ENCODE measurements at regions not wholly inside any gene's neighbourhood (a gene's known extent, or its start where the extent isn't known, plus 50 kb on each side); places are given as distances from the start of the nearest gene placed in this dataset.
"Not testable (repeated sequence)": the region's sequence is repeated elsewhere in the genome, so short reads cannot be mapped to it uniquely, and the experiment has no call there.

GRCh38 chr9:30250872-30251271 lies 2133.6 kb upstream of the ACO1 start:
- Mint-ChIP-seq H3K27me3 (ENCODE audit: low read depth) (no peaks in the 10 kb centered on the region), H3K36me3 (ENCODE audit: low read depth) (no peaks in the 10 kb centered on the region), H3K4me3 (no peak overlapping the region), H3K27ac (no peak overlapping the region), H3K4me1 (ENCODE audit: low read depth) (no peaks in the 10 kb centered on the region), H3K9me3 (no peaks in the 10 kb centered on the region)
- DNase-seq (ENCODE audit: low spot score): no peak

DNA sequence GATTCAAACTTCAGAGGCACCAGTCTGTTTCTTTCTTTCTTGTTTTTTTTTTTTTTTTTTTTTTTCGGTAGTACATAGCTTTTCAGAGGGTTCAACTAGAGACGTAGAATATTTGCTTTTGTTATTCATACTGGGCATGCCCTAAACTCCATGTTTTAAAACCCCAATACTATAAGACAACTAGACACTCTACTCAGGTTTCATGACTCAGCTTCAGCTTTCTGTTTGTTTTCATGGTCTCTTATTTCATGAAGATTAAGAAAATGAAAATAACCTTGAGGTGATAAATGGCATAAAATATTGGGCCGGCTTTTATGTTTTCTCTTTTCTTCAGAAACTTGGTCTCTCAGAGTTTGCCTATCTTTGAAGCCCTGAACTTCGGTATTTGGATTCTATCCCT lies 2126.3 kb upstream of the ACO1 start:
- no peak for DNase-seq (ENCODE audit: low spot score)
- no peak overlapping the region for H3K4me3 Mint-ChIP-seq
- H3K27me3 Mint-ChIP-seq (ENCODE audit: low read depth): no peaks in the 10 kb centered on the region
- H3K36me3 Mint-ChIP-seq (ENCODE audit: low read depth): no peaks in the 10 kb centered on the region
- peaks cover 7% of the 10 kb centered on the region for H3K9me3 Mint-ChIP-seq
- H3K27ac Mint-ChIP-seq: no peak overlapping the region
- H3K4me1 Mint-ChIP-seq (ENCODE audit: low read depth): no peaks in the 10 kb centered on the region

DNA sequence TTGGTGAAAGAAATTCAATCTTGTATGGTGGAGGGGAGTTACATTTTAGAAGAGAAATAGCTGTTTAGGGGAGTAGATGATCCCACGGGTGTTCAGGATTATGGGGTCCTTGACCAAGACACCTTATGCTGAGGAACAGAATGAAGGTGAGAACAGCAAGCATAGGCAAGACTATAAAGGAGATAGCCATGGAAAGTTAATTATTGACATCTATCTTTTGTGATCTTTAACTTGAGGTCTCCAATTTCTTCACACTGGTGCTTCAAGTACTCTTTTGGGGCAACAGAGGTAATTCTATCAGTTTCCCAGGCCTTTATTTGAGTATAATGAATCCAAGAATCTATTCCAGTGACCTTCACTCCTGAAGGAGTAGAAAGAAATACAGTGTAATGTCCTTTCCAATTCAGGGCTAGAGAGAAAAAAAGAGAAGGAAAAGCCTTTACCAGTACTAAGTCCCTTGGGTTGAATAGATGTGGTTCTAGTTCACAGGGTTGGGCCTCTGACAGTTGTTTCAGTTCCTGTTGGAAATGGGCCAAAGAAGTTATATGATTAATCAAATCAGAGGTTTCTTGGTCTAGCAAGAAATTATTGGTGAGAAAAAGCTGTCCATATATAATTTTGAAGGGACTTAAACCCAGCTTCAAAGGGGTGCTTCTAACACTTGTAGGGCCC lies 2104.1 kb upstream of the ACO1 start:
- H3K27me3 Mint-ChIP-seq (ENCODE audit: low read depth): no peaks in the 10 kb centered on the region
- no peaks in the 10 kb centered on the region for H3K4me1 Mint-ChIP-seq (ENCODE audit: low read depth)
- no peak for DNase-seq (ENCODE audit: low spot score)
- no peak overlapping the region for H3K4me3 Mint-ChIP-seq
- H3K27ac Mint-ChIP-seq: no peak overlapping the region
- peaks cover 4% of the 10 kb centered on the region for H3K9me3 Mint-ChIP-seq
- H3K36me3 Mint-ChIP-seq (ENCODE audit: low read depth): no peaks in the 10 kb centered on the region

DNA sequence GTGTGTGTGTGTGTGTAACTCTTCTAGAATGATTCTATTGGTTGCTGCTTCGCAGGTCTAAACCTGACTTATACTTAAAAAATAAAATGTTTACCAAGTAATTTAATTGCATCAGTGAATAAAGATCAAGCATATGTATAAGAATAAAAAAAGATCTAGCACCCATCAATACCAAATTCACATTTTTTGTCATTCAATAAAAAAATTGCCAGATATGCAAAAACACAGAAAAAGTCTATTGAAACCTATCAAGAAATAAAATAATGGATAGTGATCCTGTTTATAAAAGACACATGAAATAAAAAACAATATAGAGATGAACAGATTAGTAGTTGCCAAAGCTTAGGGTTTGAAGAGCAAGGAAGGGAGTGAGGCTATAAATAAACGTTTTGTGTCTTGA lies 2095.0 kb upstream of the ACO1 start:
- Mint-ChIP-seq H3K36me3 (ENCODE audit: low read depth) (no peaks in the 10 kb centered on the region), H3K4me1 (ENCODE audit: low read depth) (no peaks in the 10 kb centered on the region), H3K4me3 (no peak overlapping the region), H3K9me3 (no peaks in the 10 kb centered on the region), H3K27ac (no peak overlapping the region), H3K27me3 (ENCODE audit: low read depth) (no peaks in the 10 kb centered on the region)
- no peak for DNase-seq (ENCODE audit: low spot score)

GRCh38 chr9:30292026-30292425 lies 2092.4 kb upstream of the ACO1 start:
- H3K27ac Mint-ChIP-seq; DNase-seq (ENCODE audit: low spot score); H3K36me3 Mint-ChIP-seq (ENCODE audit: low read depth); H3K9me3 Mint-ChIP-seq; H3K4me3 Mint-ChIP-seq; H3K27me3 Mint-ChIP-seq (ENCODE audit: low read depth); H3K4me1 Mint-ChIP-seq (ENCODE audit: low read depth): not testable (repeated sequence)

GRCh38 chr9:30293231-30293630 lies 2091.2 kb upstream of the ACO1 start:
- no peak for DNase-seq (ENCODE audit: low spot score)
- Mint-ChIP-seq H3K4me3 (no peak overlapping the region), H3K9me3 (no peaks in the 10 kb centered on the region), H3K4me1 (ENCODE audit: low read depth) (no peaks in the 10 kb centered on the region), H3K36me3 (ENCODE audit: low read depth) (no peaks in the 10 kb centered on the region), H3K27me3 (ENCODE audit: low read depth) (no peaks in the 10 kb centered on the region), H3K27ac (no peak overlapping the region)

DNA sequence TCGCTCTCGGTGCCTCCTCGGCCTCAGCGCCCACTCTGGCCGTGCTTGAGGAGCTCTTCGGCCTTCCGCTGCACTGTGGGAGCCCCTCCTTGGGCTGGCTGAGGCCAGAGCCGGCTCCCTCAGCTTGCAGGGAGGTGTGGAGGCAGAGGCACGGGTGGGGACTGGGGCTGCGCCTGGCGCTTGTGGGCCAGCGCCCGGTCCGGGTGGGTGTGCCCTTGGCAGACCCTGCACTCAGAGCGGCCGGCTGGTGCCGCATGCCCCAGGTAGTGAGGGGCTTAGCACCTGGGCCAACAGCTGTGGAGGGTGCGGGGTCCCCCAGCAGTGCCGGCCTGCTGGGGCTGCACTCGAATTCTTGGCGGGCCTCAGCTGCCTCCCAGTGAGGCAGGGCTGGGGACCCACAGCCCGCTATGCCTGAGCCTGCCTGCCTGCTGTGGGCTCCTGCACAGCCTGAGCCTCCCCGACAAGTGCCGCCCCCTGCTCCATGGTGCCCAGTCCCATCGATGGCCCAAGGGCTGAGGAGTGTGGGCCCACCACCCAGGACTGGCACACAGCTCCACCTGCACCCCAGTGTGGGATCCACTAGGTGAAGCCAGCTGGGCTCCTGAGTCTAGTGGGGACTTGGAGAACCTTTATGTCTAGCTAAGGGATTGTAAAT lies 2085.2 kb upstream of the ACO1 start:
- Mint-ChIP-seq H3K9me3 (peaks cover 8% of the 10 kb centered on the region), H3K4me1 (ENCODE audit: low read depth) (no peaks in the 10 kb centered on the region), H3K27ac (no peak overlapping the region), H3K4me3 (no peak overlapping the region), H3K27me3 (ENCODE audit: low read depth) (no peaks in the 10 kb centered on the region), H3K36me3 (ENCODE audit: low read depth) (no peaks in the 10 kb centered on the region)
- no peak for DNase-seq (ENCODE audit: low spot score)

DNA sequence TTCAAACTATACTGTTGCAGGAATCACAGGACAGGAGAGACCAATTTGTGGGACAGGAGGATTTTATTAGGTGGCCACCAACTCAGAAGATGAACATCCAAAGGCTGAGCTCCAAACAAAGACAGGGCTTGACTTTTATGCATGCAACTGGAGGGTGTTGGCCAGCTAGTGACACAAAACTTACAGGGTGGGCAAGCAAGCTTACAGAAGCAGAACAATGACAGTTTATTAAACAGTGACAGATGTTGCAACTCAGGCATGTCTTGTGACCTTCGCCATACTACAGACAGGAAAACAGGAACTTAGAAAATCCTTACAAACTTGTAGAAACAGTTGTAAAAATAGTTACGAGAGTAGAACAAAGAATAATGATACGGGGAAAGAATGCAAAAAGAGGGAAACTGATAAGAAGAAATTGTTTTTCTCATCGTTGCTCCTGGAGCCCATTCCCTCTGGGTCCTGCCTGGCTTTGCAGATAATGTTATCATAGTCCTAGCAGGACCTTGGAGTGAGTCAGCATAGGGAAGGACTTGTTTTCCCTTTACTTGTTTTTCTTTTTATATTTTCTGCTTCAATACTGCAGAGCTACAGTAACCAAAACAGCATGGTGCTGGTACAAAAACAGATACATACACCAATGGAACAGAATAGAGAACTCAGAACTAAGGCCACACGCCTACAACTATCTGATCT lies 2083.0 kb upstream of the ACO1 start:
- Mint-ChIP-seq H3K4me3 (no peak overlapping the region), H3K27ac (no peak overlapping the region), H3K9me3 (peaks cover 14% of the 10 kb centered on the region), H3K36me3 (ENCODE audit: low read depth) (no peaks in the 10 kb centered on the region), H3K4me1 (ENCODE audit: low read depth) (no peaks in the 10 kb centered on the region), H3K27me3 (ENCODE audit: low read depth) (no peaks in the 10 kb centered on the region)
- no peak for DNase-seq (ENCODE audit: low spot score)

DNA sequence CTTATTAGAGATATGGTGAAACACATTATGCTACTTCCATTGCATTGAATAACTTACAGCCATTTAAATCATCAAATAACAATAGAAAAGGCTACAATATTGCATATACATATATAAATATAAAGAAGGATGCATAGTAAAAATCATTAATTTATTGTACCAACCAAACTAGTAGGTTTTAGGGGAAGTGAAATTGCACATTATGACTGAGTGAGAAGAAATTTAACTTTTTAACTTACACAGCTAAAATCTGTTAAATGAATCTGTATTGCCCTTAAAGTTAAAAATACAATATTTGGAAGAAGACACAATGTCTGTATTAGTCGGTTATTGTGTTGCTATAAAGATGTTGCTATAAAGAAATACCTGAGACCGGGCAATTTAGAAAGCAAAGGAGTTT lies 2073.7 kb upstream of the ACO1 start:
- H3K4me1 Mint-ChIP-seq (ENCODE audit: low read depth): no peaks in the 10 kb centered on the region
- peaks cover 6% of the 10 kb centered on the region for H3K9me3 Mint-ChIP-seq
- H3K27ac Mint-ChIP-seq: no peak overlapping the region
- no peaks in the 10 kb centered on the region for H3K36me3 Mint-ChIP-seq (ENCODE audit: low read depth)
- DNase-seq (ENCODE audit: low spot score): no peak
- H3K27me3 Mint-ChIP-seq (ENCODE audit: low read depth): no peaks in the 10 kb centered on the region
- no peak overlapping the region for H3K4me3 Mint-ChIP-seq

- Mint-ChIP-seq H3K9me3 (no peaks in the 10 kb centered on the region), H3K36me3 (ENCODE audit: low read depth) (no peaks in the 10 kb centered on the region), H3K4me3 (no peak overlapping the region), H3K27ac (no peak overlapping the region), H3K4me1 (ENCODE audit: low read depth) (no peaks in the 10 kb centered on the region), H3K27me3 (ENCODE audit: low read depth) (no peaks in the 10 kb centered on the region)
- DNase-seq (ENCODE audit: low spot score): no peak
Measured at GRCh38 chr9:30329431-30329830, 2055.0 kb upstream of the ACO1 start.

- Mint-ChIP-seq H3K27ac (no peak overlapping the region), H3K4me1 (ENCODE audit: low read depth) (no peaks in the 10 kb centered on the region), H3K27me3 (ENCODE audit: low read depth) (no peaks in the 10 kb centered on the region), H3K9me3 (peaks cover 11% of the 10 kb centered on the region), H3K36me3 (ENCODE audit: low read depth) (no peaks in the 10 kb centered on the region), H3K4me3 (no peak overlapping the region)
- no peak for DNase-seq (ENCODE audit: low spot score)
Measured at GRCh38 chr9:30348904-30349303, 2035.5 kb upstream of the ACO1 start.

DNA sequence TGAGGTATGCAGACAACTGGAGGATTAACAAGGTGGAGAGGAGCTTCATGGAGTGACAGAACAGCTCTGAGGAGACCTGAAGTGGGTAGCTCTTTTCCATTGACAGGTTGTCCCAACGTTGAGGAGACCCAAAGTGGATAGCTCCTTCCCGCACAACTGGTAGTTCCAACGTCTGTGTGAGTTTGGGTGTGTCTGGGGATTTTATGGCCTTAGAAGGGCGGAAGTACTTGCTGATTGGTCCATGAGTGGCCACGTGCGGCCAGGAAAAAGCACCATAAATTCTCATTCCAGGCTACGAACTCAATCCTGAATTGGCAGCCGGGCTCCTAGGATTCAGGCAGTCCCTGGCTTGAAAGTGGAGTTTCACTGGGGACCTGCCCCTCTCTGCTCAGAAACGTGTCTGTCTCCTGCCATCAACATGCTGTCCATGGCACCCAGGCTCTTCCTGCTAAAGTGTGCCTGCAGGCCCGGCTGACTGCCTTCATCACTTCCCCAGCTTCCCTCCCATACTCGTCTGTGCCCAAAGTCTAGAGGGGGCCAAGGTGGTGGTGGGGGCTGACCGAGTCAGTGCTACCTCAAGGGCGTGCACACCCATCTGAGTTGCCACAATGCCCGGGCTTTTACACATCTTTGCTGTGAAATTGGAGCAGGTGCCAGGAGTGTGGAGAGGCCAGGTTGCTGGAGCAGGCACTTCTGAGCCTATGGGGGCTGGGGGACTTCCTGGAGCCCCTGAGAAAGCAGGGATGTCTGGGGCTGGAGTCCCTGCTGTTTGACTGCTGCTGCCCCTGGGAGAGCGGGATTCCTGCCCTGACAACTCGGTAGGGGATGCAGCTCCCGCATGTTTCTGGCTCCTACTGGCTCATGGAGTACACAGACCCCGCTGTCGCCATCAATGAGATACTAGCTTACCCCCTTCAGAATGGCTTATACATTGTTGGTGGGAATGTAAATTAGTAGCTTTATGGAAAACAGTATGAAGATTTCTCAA lies 2034.6 kb upstream of the ACO1 start:
- no peaks in the 10 kb centered on the region for H3K36me3 Mint-ChIP-seq (ENCODE audit: low read depth)
- no peak overlapping the region for H3K27ac Mint-ChIP-seq
- H3K4me3 Mint-ChIP-seq: no peak overlapping the region
- H3K27me3 Mint-ChIP-seq (ENCODE audit: low read depth): no peaks in the 10 kb centered on the region
- no peak for DNase-seq (ENCODE audit: low spot score)
- H3K9me3 Mint-ChIP-seq: peaks cover 11% of the 10 kb centered on the region
- no peaks in the 10 kb centered on the region for H3K4me1 Mint-ChIP-seq (ENCODE audit: low read depth)

GRCh38 chr9:30356221-30356620 lies 2028.2 kb upstream of the ACO1 start:
- no peaks in the 10 kb centered on the region for H3K9me3 Mint-ChIP-seq
- no peak for DNase-seq (ENCODE audit: low spot score)
- no peak overlapping the region for H3K4me3 Mint-ChIP-seq
- H3K27ac Mint-ChIP-seq: no peak overlapping the region
- H3K27me3 Mint-ChIP-seq (ENCODE audit: low read depth): no peaks in the 10 kb centered on the region
- H3K4me1 Mint-ChIP-seq (ENCODE audit: low read depth): no peaks in the 10 kb centered on the region
- no peaks in the 10 kb centered on the region for H3K36me3 Mint-ChIP-seq (ENCODE audit: low read depth)

- Mint-ChIP-seq H3K27ac (no peak overlapping the region), H3K36me3 (ENCODE audit: low read depth) (no peaks in the 10 kb centered on the region), H3K4me1 (ENCODE audit: low read depth) (no peaks in the 10 kb centered on the region), H3K27me3 (ENCODE audit: low read depth) (no peaks in the 10 kb centered on the region), H3K9me3 (no peaks in the 10 kb centered on the region), H3K4me3 (no peak overlapping the region)
- DNase-seq (ENCODE audit: low spot score): no peak
Measured at GRCh38 chr9:30362373-30362772, 2022.1 kb upstream of the ACO1 start.

All from T-helper 2 cell treated with Interferon-gamma antibody and Interleukin-4, amounts not matched to agents 5 μg/mL and 100 μg/mL, for 36 hours (primary cell).